CD14-positive monocyte (primary cell): ENCODE measurements at regions not wholly inside any gene's neighbourhood (a gene's known extent, or its start where the extent isn't known, plus 50 kb on each side); places are given as distances from the start of the nearest gene placed in this dataset.

ENCODE experiments used
- DNase-seq, 3 donors: peaks; one replicate each; pipeline ENCODE4 v3.0.0-alpha.2; 2011 to 2022
- H2AFZ ChIP-seq: 2 replicates; pipeline ENCODE4 v1.6.0; 2012; ENCODE audit warnings: mild to moderate bottlenecking, low read depth, low read length, inconsistent platforms; ENCODE audit not compliant: insufficient read depth, poor library complexity, severe bottlenecking
- H3K27ac ChIP-seq, 2 donors: 1 replicate in 1 of 2; 2 replicates in 1 of 2; pipeline ENCODE4 v1.5.1; 2012 to 2013; ENCODE audit warnings: low read length in 2 of 2, control low read depth in 1 of 2, inconsistent platforms in 1 of 2, low read depth in 1 of 2, mild to moderate bottlenecking in 1 of 2
- H3K27me3 ChIP-seq, 2 donors: one replicate each; pipeline versions ENCODE4 v1.6.0 to v1.6.1; 2011 to 2013; ENCODE audit warnings: low read length in 2 of 2; ENCODE audit not compliant: control insufficient read depth in 2 of 2, insufficient read depth in 2 of 2
- H3K36me3 ChIP-seq, 2 donors: replicated peaks in 1 of 2; 1 replicate in 1 of 2; 2 replicates in 1 of 2; pipeline versions ENCODE4 v1.5.1 to v1.6.1; 2012 to 2013; ENCODE audit warnings: low read length in 2 of 2, control low read depth in 1 of 2, inconsistent platforms in 1 of 2, mild to moderate bottlenecking in 1 of 2; ENCODE audit not compliant: insufficient read depth in 2 of 2, control insufficient read depth in 1 of 2
- H3K4me1 ChIP-seq, 2 donors: 1 replicate in 1 of 2; 2 replicates in 1 of 2; pipeline versions ENCODE4 v1.5.1 to v1.6.1; 2012 to 2013; ENCODE audit warnings: low read length in 2 of 2, control low read depth in 1 of 2, inconsistent platforms in 1 of 2, mild to moderate bottlenecking in 1 of 2, moderate library complexity in 1 of 2; ENCODE audit not compliant: insufficient read depth in 2 of 2, control insufficient read depth in 1 of 2
- H3K4me2 ChIP-seq: replicated peaks from 2 replicates; pipeline ENCODE3; 2012; ENCODE audit warnings: low read length, moderate library complexity, mild to moderate bottlenecking; ENCODE audit not compliant: poor library complexity, severe bottlenecking; ENCODE audit errors: extremely low read depth
- H3K4me3 ChIP-seq, 3 experiments: fragments of 200-600 bp in 1 of 3; sonication (generic) in 1 of 3; replicated peaks in 1 of 3; 1 replicate in 2 of 3; 2 replicates in 1 of 3; pipeline ENCODE4 v1.5.1; 2011 to 2013; ENCODE audit warnings: low read length in 3 of 3, mild to moderate bottlenecking in 3 of 3, control low read depth in 2 of 3, low read depth in 2 of 3, inconsistent platforms in 1 of 3, moderate library complexity in 1 of 3
- H3K79me2 ChIP-seq: 2 replicates; pipeline ENCODE4 v1.6.0; 2012; ENCODE audit warnings: mild to moderate bottlenecking, control low read depth, inconsistent platforms, low read length, moderate library complexity; ENCODE audit not compliant: insufficient read depth
- H3K9ac ChIP-seq: 2 replicates; pipeline ENCODE4 v1.6.0; 2017; ENCODE audit warnings: low read length, mild to moderate bottlenecking; ENCODE audit not compliant: insufficient read depth, poor library complexity, severe bottlenecking
- H3K9me3 ChIP-seq, 2 donors: replicated peaks in 1 of 2; 1 replicate in 1 of 2; 2 replicates in 1 of 2; pipeline versions ENCODE4 v1.5.1 to v1.6.1; 2012 to 2013; ENCODE audit warnings: low read length in 2 of 2, control low read depth in 1 of 2; ENCODE audit not compliant: control insufficient read depth in 1 of 2, insufficient read depth in 1 of 2
- H4K20me1 ChIP-seq: 2 replicates; pipeline ENCODE4 v1.6.0; 2012; ENCODE audit warnings: mild to moderate bottlenecking, low read length, control low read depth, moderate library complexity; ENCODE audit not compliant: insufficient read depth
- H3K27ac Mint-ChIP-seq, 7 donors: one replicate each; pipeline ENCODE4 v1.8.0; 2020; ENCODE audit warnings: mild to moderate bottlenecking in 7 of 7, mixed read lengths in 7 of 7, moderate library complexity in 6 of 7, inconsistent platforms in 2 of 7
- H3K27me3 Mint-ChIP-seq, 3 donors: one replicate each; pipeline ENCODE4 v1.8.0; 2021 to 2022; ENCODE audit warnings: low read depth in 3 of 3, mild to moderate bottlenecking in 3 of 3, mixed read lengths in 3 of 3, moderate library complexity in 3 of 3, inconsistent platforms in 1 of 3
- H3K36me3 Mint-ChIP-seq, 2 donors: one replicate each; pipeline ENCODE4 v1.8.0; 2020; ENCODE audit warnings: mixed read lengths in 2 of 2, inconsistent platforms in 1 of 2, mild to moderate bottlenecking in 1 of 2
- H3K4me1 Mint-ChIP-seq: one replicate; pipeline ENCODE4 v1.8.0; 2020; ENCODE audit warnings: mild to moderate bottlenecking, mixed read lengths
- H3K4me3 Mint-ChIP-seq, 2 donors: one replicate each; pipeline ENCODE4 v1.8.0; 2020; ENCODE audit warnings: mild to moderate bottlenecking in 2 of 2, mixed read lengths in 2 of 2, moderate library complexity in 1 of 2
- H3K9me3 Mint-ChIP-seq, 7 donors: one replicate each; pipeline ENCODE4 v1.8.0; 2020 to 2022; ENCODE audit warnings: mixed read lengths in 7 of 7, mild to moderate bottlenecking in 6 of 7, moderate library complexity in 6 of 7, inconsistent platforms in 2 of 7
- CTCF ChIP-seq: fragments of 200-600 bp; IDR thresholded peaks from one replicate; pipeline ENCODE4 v1.8.0; 2022; ENCODE audit warnings: antibody characterized with exemption, mild to moderate bottlenecking
- WGBS: methylation state at CpG from one replicate; pipeline ENCODE4 v1.1.5; 2013; ENCODE audit warnings: missing lambda C conversion rate; ENCODE audit not compliant: insufficient coverage; 5-methylcytosine and 5-hydroxymethylcytosine counted together
- intact Hi-C, 2 donors: fragments of 100-400 bp; cut with micrococcal nuclease; formaldehyde crosslinking; loops; one replicate each; pipeline versions ENCODE4 v1.15.0 to v1.15.1; 2023

GRCh38 chr20:46823271-46823751 is 71.3 kb upstream of the EYA2 start:
- H3K27me3 Mint-ChIP-seq, result peaks cover 3 to 20% (median 16%) of the 10 kb centered on the region in 3 donors

GRCh38 chr20:46823753-46824152 is 70.9 kb upstream of the EYA2 start:
- peaks cover 0 to 2% of the 10 kb centered on the region in 2 donors for H3K27me3 ChIP-seq
- no peaks in the 10 kb centered on the region for H3K79me2 ChIP-seq
- peaks cover 3 to 20% (median 16%) of the 10 kb centered on the region in 3 donors for H3K27me3 Mint-ChIP-seq
- no peak for TF ChIP-seq CTCF
- H3K36me3 Mint-ChIP-seq, result no peaks in the 10 kb centered on the region
- no peak overlapping the region for H3K4me2 ChIP-seq
- DNase-seq, result no peak
- no peaks in the 10 kb centered on the region for H3K36me3 ChIP-seq
- no peak overlapping the region for H3K9ac ChIP-seq
- no peaks in the 10 kb centered on the region for H3K4me1 Mint-ChIP-seq
- H3K27ac Mint-ChIP-seq, result no peak overlapping the region
- no peak overlapping the region for H3K4me3 ChIP-seq
- H3K9me3 Mint-ChIP-seq, result peaks cover 0 to 11% (median 5%) of the 10 kb centered on the region in 7 donors
- intact Hi-C loops, result no loop called here
- H3K4me1 ChIP-seq, result no peaks in the 10 kb centered on the region
- H2AFZ ChIP-seq, result no peak overlapping the region
- no peaks in the 10 kb centered on the region for H4K20me1 ChIP-seq
- no peak overlapping the region for H3K27ac ChIP-seq
- no peaks in the 10 kb centered on the region for H3K9me3 ChIP-seq
- WGBS, result 100% methylated on average over 1 of the region's 3 CpGs
- no peak overlapping the region for H3K4me3 Mint-ChIP-seq

More at GRCh38 chr20:46823271-46823751, 71.3 kb upstream of the EYA2 start:
- Histone ChIP-seq H3K4me1 (no peaks in the 10 kb centered on the region), H3K9ac (no peak overlapping the region), H3K36me3 (no peaks in the 10 kb centered on the region), H3K27ac (no peak overlapping the region), H2AFZ (no peak overlapping the region), H4K20me1 (no peaks in the 10 kb centered on the region), H3K4me2 (no peak overlapping the region), H3K27me3 (peaks cover 0 to 2% of the 10 kb centered on the region in 2 donors), H3K4me3 (no peak overlapping the region), H3K79me2 (no peaks in the 10 kb centered on the region), H3K9me3 (no peaks in the 10 kb centered on the region)
- Mint-ChIP-seq H3K4me3 (no peak overlapping the region), H3K9me3 (peaks cover 0 to 11% (median 5%) of the 10 kb centered on the region in 7 donors), H3K36me3 (no peaks in the 10 kb centered on the region), H3K4me1 (no peaks in the 10 kb centered on the region), H3K27ac (no peak overlapping the region)
- TF ChIP-seq CTCF, result no peak
- intact Hi-C loops, result no loop called here
- no peak for DNase-seq
- WGBS, result 97% methylated on average over 4 of the region's 5 CpGs
